GM21576 (cell line): ENCODE measurements at regions not wholly inside any gene's neighbourhood (a gene's known extent, or its start where the extent isn't known, plus 50 kb on each side); places are given as distances from the start of the nearest gene placed in this dataset.
"Not testable (repeated sequence)": the region's sequence is repeated elsewhere in the genome, so short reads cannot be mapped to it uniquely, and the experiment has no call there.

Experiments
- ATAC-seq: cut with Tn5 transposase; IDR thresholded peaks from one replicate; pipeline ENCODE4 v1.9.1; 2021; ENCODE audit warnings: mild to moderate bottlenecking, moderate library complexity; ENCODE audit not compliant: unreplicated experiment

DNA sequence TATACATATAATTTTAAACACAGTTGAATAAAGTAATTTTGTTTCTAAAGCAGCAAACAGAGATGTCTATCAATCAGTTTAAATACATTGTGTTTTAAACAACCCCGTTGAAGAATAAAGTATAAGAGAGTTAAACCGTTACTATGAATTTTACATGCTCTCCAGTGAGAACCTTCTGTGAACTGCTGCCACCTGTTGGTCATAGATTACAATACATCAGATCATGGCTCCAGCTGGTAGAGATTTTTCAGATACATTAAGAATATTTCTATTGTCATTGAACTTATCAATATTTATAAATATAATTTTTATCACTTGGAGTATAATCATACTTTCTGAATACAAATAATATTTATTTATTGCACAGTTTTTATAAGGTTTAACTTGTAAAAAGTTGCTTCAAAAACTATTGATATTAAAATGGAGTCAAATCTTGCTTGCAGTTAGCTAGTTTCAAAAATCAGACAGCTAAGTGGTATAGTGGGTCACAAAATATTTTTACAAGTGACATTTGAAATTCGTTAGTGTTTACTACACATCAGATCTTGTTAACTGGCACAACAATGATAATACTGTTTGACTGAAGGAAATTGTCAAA, 561.2 kb upstream of the PHF14 start:
- ATAC-seq = peak; percentile 83

GRCh38 chr7:10418985-10419384, 554.7 kb upstream of the PHF14 start:
- no peak for ATAC-seq

GRCh38 chr7:10429031-10429430, 544.6 kb upstream of the PHF14 start:
- no peak for ATAC-seq

- no peak for ATAC-seq
Measured at GRCh38 chr7:10429511-10429910, 544.2 kb upstream of the PHF14 start.

DNA sequence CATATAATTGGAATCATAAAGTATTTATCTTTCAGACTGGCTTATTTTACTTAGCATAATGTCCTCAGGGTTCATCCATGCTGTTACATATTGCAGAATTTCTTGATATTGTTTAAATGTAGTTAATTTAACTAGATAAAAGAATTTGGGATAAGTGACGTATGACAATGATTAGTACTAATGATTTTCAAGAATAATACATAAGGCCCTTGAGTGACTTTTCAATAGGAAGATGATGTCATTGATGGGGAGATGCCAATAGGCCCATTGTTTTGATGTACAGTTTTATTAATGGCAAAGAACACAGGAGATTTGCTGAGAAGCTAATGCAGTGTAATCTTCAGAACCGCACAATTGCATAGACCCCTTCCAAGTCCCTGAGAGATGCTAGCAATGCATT, 537.4 kb upstream of the PHF14 start:
- no peak for ATAC-seq

DNA sequence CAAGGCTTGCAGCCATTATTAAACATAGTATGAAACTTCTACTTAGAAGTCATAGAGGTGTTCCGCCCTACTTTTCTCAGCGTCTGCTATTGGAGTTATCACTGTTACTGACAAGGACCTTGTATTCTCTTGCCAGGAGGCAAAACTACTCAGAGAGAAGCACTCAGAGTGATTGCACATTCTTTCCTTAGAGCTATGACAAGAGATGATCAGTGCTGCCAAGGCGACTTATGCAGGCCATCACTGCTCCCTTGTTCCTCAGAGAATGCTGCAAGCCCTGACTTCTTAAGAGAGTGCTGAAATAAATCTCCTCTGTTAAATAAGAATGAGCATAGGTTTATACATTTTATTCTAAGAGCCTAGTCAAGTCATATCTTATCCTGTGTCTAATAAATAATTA, 534.6 kb upstream of the PHF14 start:
- no peak for ATAC-seq

- ATAC-seq = no peak
Measured at GRCh38 chr7:10455936-10456335, 517.7 kb upstream of the PHF14 start.

- no peak for ATAC-seq
Measured at GRCh38 chr7:10460474-10460873, 513.2 kb upstream of the PHF14 start.

DNA sequence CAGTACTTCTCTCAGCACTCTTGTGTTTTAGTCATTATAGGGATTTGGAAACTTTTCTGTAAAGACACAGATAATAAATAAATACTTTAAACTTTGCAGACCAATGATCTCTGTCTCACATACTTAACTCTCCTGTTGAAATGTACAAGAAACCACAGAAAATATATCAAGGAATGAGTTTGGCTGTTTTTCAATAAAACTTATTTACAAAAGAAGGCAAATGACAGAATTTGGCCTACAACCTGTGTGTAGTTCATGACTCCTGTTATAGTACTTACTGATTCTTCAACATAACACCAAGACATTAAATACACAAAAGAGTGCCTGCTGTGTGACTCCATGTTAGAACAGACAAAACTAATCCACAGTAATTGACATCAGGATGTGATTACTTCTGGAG, 510.0 kb upstream of the PHF14 start:
- no peak for ATAC-seq

- ATAC-seq = not testable (repeated sequence)
Measured at GRCh38 chr7:10465536-10465935, 508.1 kb upstream of the PHF14 start.

GRCh38 chr7:10468908-10469307, 504.8 kb upstream of the PHF14 start:
- ATAC-seq = no peak

GRCh38 chr7:10469476-10469875, 504.2 kb upstream of the PHF14 start:
- no peak for ATAC-seq

DNA sequence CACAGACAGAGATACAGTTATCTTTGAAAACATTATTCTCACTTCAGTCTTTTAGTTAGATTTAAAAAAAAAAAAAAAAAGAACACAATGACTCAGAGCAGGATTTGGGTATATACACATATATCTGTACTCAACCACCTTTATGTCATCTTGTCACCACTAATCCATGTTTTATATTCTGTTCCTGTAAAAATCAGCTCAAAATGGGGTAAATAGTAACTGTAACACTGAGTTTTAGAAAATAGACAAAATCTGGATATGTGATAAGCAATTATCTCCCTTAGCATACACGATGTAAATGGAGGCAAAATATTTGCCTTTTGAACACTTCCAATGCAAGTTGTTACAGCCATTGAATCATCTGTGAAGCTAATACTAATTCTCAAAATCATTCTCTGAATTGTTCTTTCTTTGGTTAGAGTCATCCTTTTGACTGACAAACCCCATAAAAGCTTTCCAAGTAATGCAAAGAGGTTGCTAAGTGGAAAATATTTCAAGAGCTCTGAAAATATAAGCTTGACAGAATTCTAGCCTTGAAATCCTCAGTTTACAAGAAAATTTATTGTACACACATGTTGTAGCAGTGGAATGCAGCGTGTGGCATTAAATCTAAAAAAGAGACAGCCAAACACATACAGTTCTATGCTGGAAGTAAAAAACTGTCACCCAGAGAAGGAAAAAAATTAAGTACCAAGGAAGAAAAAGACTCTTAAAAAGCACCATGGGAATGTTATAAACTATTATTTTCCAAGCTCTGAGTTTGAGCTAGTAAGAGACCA, 502.2 kb upstream of the PHF14 start:
- ATAC-seq = no peak

GRCh38 chr7:10472115-10472514, 501.6 kb upstream of the PHF14 start:
- ATAC-seq = no peak

GRCh38 chr7:10473569-10473968, 500.1 kb upstream of the PHF14 start:
- no peak for ATAC-seq

GRCh38 chr7:10474048-10474447, 499.6 kb upstream of the PHF14 start:
- no peak for ATAC-seq

DNA sequence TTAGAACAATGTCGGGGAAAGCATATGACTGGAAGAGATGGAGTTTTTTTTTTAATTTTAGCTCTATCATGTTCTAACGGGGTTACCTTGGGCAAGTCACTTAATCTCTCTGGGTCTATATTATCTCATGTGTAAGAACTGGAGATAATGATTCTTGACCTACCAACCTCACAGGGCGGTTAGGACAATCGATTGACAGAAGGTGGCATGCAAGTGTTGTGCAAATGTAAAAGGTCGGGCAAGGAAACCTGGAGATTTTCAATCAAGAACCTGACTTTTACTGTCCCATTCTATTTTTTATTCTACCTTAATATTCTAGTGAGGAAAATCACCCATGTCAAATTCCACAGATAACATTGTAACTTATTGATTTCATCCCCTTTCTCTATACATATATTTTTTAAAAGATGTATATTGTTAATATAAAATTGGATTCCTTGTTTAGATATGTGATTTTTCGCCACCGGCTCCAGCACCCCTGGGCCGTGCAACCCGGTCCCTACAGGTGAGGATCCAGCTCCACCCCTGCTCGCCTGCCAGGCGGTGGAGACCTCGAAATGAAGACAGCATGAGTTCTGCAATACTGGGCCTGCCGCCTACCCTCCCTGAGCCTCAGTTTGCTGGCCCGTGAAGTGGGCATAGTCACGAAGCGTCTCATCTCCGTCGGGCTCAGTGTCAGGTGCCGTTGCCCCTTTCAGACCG, 497.6 kb upstream of the PHF14 start:
- no peak for ATAC-seq

GRCh38 chr7:10476642-10477041, 497.0 kb upstream of the PHF14 start:
- no peak for ATAC-seq

DNA sequence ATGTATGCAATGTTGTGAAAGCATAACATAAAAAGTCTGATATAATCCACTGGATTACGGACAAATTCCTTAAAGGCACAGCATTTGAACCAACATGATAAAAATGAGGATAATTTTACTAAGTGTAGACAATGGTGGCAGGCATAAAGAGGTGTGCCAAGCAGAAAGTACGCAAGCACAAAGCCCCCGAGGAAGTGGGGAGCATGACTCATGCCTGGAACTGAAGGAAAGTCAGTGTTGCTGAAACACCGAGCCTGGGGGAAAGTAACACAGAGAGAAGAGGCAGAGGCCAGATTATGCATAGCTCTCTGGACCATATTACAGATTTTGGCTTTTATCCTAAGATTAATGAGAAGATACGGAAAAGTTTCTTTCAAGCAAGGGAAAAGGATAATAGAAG, 490.0 kb upstream of the PHF14 start:
- no peak for ATAC-seq

DNA sequence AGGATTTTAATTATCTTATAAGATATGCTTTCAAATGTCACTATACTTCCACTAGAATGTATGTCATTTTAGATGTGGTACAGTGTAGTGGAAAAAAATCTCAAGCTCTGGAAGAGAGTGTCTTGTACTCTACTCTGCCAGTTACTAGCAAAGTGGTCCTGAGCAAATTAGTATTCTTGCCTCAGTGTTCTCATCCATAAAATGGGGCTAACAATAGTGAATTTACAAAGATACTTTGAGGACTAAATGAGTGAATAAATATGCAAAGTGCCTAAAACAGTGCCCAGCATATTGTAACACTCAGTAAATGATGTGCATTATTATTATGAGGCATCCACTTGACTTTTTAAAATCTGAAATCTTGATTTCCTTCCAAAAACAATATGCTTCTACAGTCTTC, 488.9 kb upstream of the PHF14 start:
- no peak for ATAC-seq

DNA sequence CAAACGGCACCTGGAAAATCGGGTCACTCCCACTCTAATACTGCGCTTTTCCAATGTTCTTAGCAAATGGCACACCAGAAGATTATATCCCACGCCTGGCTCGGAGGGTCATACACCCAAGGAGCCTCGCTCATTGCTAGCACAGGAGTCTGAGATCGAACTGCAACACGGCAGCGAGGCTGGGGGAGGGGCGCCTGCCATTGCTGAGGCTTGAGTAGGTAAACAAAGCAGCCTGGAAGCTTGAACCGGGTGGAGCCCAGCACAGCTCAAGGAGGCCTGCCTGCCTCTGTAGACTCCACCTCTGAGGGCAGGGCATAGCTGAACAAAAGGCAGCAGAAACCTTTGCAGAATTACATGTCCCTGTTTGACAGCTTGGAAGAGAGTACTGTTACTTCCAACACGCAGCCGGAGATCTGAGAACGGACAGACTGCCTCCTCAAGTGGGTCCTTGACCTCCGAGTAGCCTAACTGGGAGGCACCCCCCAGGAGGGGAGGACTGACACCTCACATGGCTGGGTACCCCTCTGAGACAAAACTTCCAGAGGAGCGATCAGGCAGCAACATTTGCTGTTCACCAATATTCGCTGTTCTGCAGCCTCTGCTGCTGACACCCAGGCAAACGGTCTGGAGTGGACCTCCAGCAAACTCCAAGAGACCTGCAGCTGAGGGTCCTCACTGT, 472.3 kb upstream of the PHF14 start:
- not testable (repeated sequence) for ATAC-seq

GRCh38 chr7:10507032-10507431, 466.6 kb upstream of the PHF14 start:
- no peak for ATAC-seq
